HG03095 (cell line): ENCODE measurements at regions not wholly inside any gene's neighbourhood (a gene's known extent, or its start where the extent isn't known, plus 50 kb on each side); places are given as distances from the start of the nearest gene placed in this dataset.
A peak's percentile ranks its signal among the peaks of the same experiment; 100 is the strongest.

Source experiments
- ATAC-seq: cut with Tn5 transposase; IDR thresholded peaks from one replicate; pipeline ENCODE4 v1.9.1; 2021; ENCODE audit warnings: moderate library complexity; ENCODE audit not compliant: unreplicated experiment

DNA sequence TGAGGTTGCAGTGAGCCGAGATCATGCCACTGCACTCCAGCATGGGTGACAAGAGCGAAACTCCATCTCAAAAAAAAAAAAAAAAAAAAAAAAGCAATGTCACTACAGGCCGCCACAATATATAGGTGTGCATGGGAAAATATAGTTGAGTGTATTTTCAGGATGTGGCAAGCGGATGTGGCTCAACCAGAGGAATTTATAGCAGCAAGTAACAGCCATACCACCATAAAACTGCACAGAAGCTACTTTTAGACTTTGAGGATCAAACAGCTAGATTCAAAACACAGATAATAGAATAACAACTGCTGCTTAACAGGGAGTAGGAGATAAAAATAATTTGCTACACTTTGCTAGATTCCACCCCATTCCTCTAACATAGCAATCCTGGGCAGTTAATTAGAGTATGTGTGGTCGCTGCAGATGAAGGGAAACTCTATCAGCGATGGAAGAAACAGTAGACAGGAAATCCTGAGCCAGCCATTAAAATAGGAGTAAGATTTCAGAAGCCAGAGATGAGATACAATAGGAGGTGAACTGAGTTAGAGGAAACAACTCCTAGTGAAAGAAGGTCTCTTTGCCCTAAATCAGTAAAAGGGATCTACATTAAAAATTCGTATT, 318.7 kb upstream of the STT3B start:
- peak; percentile 81 for ATAC-seq

DNA sequence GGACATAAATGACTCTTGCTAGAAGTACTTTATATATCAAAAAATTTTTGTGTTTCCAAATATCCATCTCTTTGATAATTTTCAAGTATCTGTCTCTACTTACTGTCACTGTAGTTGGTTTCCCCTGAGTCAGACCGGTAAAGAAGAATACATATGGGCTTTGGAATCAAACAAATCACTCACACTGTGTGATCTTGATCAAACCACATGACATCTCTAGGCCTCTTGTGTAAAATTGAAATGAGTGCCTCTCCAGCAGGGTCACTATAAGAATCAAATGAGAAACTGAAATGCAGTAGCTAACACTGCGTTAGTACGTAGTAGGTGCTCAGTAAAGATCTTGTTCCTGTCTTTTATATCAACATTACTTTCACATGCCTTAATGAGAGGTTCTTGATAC, 314.6 kb upstream of the STT3B start:
- ATAC-seq, result no peak

DNA sequence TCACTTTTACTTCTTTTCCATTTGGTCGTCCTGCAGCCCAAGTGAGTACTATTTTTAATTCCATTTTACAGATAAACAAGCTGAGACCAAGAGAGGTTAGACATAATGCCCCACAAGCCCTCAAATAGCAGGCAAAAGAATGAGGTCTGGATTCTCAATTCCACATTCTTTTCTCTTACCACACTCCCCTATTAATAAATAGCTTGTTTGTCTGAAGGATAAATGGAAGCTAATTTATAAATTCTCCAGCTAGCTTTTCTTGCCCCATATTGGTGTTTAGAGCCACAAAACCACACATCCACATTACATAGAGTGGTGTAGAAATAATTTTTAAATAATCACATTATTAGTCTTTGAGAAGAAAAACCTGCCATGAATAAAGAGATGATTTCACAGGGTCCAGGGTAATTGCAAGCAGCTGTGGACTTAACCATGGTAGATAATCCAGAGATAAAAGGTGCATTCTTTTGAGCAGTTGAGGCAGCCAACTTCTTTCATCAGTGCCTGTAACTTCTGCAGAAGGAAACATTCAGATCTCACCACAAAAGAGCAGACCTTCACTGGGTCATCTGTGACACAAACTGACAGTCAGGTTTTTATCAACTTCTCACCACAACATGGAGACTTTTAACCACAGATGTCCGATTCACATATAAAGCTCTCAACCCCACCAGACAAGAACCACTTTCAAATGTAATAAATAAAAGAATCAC, 313.4 kb upstream of the STT3B start:
- ATAC-seq, result peak; percentile 60

DNA sequence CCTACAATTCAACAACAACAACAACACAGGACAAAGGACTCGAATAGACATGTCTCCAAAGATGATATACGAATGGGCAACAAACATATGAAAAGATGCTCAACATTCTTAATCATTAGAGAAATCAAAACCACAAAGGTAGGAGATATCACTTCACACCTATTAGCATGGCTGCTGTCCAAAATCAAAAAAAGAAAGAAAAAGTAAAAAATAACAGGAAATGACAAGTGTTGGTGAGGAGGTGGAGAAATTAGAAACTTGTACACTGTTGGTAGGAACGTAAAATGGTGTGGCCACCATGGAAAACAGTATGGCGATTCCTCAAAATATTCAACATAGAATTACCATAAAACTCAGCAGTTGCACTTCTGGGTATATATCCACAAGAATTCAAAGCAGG, 312.3 kb upstream of the STT3B start:
- ATAC-seq, result no peak

DNA sequence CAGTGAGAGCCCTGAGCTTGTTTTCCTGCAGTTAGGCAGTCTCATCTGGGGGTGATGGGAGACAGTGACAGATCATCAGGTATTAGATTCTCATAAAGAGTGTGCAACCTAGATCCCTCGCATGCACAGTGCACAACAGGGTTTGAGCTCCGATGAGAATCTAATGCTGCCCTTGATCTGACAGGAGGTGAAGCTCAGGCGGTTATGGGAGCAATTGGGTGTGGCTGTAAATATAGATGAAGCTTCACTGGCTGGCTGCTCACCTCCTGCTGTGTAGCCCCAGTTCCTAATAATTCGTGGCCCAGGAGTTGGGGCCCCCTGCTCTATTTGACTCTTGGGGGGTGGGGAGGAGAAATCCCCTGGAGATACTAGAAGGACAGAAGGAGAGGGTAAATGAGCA, 309.4 kb upstream of the STT3B start:
- no peak for ATAC-seq

DNA sequence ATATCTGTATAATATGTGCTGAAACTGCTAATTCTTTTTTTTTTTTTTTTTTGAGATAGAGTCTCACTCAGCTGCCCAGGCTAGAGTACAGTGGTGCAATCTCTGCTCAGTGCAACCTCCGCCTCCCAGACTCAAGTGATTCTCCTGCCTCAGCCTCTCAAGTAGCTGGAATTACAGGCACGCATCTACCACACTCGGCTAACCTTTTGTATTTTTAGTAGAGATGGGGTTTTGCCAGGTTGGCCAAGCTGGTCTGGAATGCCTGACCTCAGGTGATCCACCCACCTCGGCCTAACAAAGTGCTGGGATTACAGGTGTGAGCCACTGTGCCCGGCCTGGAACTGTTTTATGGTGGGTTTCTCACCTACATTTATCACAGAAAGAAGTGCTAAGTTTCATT, 307.8 kb upstream of the STT3B start:
- no peak for ATAC-seq

DNA sequence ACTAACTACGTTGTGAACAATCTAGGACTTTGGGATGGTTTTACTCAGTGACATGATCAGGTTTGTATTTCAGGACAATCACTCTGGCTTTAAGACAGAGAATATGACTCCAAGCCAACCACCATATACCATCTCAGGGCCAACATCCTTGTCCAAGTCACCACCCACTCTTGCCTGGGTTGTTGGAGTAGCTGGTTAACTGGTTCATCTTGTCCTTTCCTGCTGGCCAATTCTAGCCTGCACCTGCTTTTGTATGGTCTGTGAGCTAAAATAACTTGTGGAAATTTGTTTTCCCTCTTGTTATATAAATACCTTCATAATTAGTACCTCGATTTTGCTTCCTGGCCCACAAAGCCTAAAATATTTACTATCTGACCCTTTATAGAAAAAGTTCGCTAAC, 306.8 kb upstream of the STT3B start:
- ATAC-seq, result no peak

DNA sequence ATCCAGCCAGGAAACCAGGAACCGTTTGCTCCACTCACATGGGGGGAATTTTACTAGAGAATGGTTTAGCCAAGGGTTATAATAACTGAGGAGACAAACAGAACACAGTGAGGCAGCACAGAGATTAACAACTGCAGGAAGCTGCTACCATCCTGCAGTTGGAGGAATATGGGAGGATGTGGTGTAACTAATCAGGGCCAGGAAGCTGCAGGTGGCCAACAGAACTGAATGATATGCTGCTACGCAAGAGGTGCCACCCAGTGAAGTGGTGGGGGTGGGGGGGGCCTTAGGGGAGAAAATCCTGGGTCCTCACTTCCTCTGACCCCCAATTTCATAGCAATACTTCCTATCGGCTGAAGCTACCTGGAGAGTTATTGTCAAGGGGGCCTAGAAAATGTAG, 306.4 kb upstream of the STT3B start:
- no peak for ATAC-seq

DNA sequence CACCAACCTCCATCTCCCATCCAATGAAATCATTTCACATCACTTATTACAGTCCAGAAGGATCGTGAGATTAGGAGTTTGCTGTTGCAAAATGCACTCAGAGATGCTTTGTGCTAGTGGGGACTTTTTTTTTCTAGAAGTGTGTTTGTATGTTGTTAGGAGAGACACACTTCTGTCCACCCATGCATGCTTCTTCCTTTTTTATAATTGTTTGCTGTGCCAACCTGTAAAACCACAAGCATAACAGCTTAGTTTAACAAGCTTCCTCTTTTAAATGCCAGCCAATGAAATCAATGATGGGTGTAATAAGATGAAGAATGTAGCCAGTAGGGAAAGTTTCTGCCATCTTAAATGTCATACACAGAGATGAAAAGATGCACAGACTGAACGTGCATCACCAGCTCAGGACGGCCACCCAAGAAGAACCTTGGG, 305.6 kb upstream of the STT3B start:
- ATAC-seq, result no peak

DNA sequence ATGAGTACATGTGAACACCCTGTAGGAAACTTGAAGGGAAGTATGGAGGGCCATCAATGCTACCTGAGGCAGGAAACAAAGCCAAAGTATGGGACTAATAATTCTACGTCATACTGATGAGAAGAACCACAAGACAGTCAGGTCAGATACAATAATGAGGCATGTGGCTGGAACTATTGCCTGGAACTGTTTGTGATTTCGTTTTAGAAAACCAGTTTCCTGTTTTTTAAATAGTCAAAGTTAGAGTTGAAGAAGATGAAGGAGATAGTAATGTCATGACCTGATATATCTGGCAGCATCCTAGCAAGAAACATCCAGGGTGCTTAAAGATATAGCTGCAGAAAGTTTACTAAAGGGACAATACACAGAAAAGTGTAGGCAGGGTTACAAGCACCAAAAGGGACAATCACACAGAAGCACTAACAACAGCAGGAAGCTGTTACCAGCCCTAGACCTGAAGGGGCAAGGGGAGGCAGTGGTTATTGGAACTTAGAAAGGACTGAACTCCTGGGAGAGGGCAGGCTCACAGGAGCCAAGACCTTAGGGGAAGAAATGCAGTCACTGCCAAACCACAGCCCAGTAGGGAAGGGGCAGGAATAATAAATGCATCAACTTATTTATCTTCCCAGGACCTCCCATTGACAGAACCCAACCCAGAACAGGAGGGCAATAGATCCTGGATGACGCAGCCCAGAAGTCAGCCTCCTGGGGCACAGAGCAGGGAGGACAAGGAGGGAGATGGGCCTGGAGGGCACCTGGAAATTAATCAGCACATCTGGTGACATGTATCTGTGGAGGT, 302.1 kb upstream of the STT3B start:
- peak; percentile 37 for ATAC-seq

DNA sequence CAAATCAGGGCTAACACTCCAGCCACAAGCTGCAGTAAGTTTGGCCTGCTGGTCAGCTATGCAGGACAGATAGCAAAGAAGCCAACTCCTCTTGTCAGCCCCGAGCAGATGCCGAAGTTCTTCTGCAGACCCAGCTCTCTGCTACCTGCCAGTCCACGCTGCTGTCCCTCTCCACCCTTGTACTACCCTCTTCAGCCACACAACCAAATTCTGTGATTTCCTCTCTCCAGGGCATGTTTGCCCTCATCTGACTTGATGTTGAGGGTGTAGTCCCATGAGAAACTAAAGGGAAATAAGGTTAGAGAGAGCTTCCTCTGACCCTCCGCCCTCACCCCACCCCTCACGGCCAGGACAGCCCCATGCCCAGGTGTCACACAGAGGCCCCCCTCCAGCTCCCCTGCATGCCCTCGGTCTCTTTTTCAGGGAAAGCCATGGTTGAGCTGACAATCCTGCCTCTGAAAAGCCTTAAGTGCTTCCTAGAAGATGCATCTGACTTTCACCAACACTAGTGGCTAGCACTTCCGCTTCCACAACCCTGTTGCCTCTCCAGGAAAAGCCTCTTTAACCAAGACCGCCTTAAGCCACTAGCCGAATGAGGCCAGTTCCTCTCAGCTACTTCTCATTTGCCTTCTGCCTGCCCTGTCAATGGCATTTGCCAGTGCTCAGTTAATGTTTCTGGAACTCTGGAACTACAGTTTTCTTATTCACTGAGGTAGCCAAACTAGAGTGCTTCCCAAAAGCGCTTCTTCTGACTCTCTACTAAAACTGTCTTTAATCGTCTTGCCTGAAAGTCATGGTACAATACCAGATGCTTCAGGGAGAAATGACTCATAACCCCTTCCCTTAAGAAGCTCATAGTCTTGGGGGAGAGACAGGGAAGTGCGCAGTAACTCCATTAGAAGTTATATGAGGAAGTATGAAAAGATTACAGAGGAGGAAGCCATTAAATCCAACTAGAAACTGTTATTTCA, 300.4 kb upstream of the STT3B start:
- ATAC-seq, result no peak

DNA sequence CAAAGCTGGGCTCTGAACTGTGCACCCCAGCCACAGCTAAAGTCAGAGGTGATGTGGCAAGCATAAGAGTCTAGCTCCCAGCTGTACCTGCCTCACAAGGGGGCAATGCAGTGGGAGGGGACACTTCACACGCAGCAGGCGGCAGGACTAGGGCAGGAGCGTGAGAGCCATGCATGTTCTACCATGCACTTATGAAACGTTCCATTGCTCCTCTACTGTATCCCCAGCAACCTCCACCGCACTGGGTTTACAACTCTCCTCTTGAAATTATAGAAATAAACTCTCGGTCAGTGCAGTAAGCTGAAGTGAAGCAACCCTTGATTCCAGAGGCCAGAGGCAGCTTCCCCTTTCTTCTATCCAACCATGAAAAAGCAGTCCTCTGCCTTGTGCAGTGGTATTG, 298.6 kb upstream of the STT3B start:
- no peak for ATAC-seq

DNA sequence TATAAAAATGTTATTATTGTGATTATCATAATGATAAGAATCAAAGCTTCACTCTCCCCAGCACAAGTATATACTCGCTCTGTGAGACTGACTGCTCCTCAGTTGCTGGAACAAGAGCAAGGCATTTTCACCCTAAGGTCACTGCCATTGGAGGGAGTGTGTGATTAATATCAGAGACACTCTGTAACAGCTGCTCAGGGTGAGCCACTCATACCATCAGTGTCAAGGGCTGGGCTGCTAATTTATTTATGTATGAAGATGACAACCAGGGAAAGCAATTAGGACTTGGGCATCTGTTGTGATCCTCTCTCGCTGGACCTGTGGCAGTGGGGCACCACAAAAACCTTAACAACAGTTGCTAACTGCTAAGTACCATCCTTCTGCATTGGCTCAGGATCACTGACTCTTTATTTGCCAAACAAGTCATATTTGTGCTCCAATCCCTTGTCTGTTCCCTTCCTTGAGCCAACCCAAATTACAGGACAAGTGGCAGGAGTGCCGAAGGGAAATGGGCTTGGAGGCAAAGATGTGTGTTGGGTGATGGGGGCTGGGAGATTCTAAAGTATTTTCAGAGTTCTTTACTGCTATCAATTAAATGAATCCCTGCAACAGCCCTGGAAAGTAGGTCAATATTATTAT, 297.5 kb upstream of the STT3B start:
- ATAC-seq, result no peak

DNA sequence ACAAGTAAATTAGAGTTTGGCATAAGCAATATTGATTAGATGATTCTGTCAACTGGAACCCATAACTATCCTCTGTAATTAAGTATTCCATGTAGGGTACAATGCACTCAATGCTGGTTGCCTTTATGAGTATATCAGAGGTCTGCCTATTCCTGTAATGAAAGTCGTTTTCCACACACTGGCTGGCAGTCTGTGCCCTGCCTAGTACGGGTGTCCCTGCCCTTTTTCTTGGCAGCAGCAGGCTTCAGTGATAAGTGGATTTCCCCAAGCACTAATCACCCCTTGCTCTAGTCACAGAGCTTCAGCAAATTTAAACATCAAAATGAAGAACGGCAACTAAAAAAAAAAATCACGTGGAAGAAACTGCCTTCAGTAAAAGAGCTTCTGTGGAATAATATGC, 294.8 kb upstream of the STT3B start:
- no peak for ATAC-seq

DNA sequence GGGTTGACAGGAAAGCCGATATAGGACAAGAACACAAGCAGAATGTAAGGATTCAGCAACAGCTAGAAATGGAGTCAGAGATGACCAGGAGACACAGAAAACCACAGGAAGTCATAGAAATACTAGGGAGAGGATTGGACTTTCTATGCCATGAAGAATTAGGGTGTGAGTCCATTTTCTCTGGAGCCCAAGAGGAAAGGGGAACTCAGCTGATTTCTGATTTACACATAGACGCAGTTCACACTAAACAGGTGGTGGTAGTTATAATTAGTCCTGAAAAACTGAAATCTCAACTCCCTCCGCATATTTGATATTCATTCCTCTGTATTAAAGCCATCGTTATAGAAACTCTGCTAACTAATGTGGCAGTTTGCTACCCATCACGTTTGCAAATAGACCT, 292.7 kb upstream of the STT3B start:
- no peak for ATAC-seq

DNA sequence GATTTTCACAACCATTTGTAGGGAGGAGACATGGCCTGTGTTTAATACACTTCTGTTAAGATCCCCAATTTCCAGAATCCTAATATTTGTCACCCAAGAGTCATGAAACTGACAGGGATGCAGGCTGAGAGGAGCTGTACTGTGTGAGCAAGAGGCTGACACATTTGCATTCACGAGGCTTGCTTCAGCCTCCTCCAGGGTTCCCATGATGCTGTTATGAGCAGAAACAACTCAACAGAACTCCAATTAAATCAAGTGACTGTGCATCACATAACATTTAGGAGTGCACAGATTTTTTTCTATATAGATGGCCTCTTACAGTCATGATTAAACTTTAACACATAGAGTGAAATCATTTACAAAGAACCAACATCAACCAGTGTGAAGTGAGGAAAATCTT, 292.3 kb upstream of the STT3B start:
- no peak for ATAC-seq

DNA sequence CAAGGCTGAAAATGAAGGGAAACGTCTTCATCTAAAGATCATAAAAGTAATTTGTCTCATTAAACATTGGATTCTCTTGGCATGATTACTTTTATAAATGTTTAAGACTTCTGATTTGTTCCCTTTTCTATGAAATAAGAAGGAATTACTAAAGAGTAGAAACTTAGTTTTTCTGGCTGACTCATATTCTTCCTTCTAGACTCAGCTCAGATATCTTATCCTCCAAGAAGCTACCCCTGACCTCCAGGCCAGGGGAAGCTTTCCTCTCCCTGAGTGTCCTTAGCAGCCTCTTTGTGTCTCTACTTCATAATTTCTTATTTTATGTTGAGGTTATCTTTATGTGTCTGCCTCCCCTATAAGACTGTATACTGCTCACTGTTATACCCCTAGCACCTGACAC, 291.9 kb upstream of the STT3B start:
- ATAC-seq, result no peak

DNA sequence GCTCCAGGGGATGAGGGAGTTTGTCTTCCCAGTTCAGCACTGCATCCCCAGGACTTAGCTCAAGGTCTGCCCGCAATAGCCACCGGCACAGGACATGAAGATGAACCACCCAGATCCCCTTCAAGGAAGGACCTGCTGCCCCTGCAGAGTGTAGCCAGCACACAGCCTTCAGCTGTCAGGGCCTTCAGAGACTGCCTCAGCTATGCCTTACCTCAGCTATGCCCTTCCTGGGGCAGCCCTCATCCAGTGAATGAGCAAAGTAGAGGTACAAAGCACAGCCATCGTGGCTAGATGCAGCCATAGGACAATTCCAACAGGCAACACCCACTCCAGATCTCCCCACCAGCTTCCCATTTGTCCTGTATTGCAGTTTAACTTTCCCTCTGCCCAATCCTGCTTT, 291.2 kb upstream of the STT3B start:
- no peak for ATAC-seq

DNA sequence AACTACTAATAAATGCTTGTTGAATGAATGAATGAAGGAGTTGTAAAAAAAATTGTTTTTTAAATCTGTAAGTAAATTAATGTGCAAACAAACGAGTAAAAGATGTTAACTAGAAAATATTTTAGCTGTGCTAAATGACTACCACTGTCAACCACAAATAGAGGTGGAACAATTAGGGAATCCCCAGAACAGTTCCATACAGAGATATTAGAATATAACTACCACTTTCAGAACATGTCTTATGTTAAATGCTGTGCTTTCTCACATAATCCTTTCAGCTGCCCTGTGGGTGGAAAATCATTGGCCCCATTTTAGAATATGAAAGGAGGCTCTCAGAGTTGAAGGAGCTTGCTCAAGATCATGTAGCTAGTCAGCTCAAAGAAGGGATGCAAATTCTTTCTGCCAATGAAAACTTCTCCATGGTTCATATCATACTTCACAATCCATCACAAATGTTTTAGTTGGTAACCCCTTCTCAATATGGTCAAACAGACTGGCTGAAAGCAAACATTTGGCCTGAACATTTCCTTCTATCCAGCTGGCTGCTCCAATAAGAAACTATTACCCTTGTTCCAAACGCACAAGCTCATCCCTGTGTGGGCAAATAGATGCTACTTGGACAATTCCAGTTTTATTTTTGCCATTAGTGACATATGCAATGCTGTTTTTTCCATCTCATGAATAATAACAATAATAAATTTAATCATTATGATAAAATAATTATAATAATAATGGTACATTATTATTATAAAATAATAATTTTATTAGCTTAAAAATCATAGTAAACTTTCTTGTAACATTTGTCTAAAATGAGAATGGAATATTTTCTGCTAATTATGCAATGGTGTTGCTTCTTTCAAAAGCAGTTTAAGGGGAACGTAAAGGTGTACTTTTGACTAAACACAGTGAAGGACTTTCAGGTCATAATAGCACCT, 290.4 kb upstream of the STT3B start:
- ATAC-seq, result peak; percentile 80
